Thyroid gland (tissue), 4 donors: ENCODE measurements at regions not wholly inside any gene's neighbourhood (a gene's known extent, or its start where the extent isn't known, plus 50 kb on each side); places are given as distances from the start of the nearest gene placed in this dataset.

ENCODE experiments used
- DNase-seq, 2 donors: peaks; one replicate each; pipeline ENCODE4 v3.0.0-alpha.2; 2019
- H3K27ac ChIP-seq, 3 donors: fragments of 200-600 bp; sonication (generic); 1 replicate in 2 of 3; 2 replicates in 1 of 3; pipeline ENCODE4 v1.5.1; 2016 to 2019; ENCODE audit warnings: mild to moderate bottlenecking in 1 of 3, moderate library complexity in 1 of 3
- H3K27me3 ChIP-seq: fragments of 200-600 bp; sonication (generic); one replicate; pipeline ENCODE4 v1.5.1; 2019
- H3K36me3 ChIP-seq, 2 donors: fragments of 200-600 bp; sonication (generic); one replicate each; pipeline ENCODE4 v1.5.1; 2016 to 2019
- H3K4me1 ChIP-seq, 2 donors: fragments of 200-600 bp; sonication (generic); one replicate each; pipeline ENCODE4 v1.5.1; 2017 to 2019
- H3K4me3 ChIP-seq, 3 donors: fragments of 200-600 bp; sonication (generic); replicated peaks in 1 of 3; 1 replicate in 2 of 3; 2 replicates in 1 of 3; pipeline ENCODE4 v1.5.1; 2016; ENCODE audit warnings: mild to moderate bottlenecking in 1 of 3
- H3K9me3 ChIP-seq: fragments of 200-600 bp; sonication (generic); one replicate; pipeline ENCODE4 v1.5.1; 2017
- POLR2A ChIP-seq, 2 donors: fragments of 450-650 bp; IDR thresholded peaks; one replicate each; pipeline ENCODE4 v1.6.1; 2017; ENCODE audit warnings: antibody characterized with exemption in 2 of 2, mild to moderate bottlenecking in 2 of 2, moderate library complexity in 1 of 2
- WGBS, 2 donors: methylation state at CpG; one replicate each; pipeline ENCODE4 v1.1.5; 2017; 5-methylcytosine and 5-hydroxymethylcytosine counted together
- intact Hi-C: fragments of 100-400 bp; cut with DNase I; formaldehyde crosslinking; loops from one replicate; pipeline ENCODE4 v1.15.1; 2023
- TF ChIP-seq, protein P1 (sequence below), 6 experiments: fragments of 200-600 bp in 3 of 6; fragments of 450-650 bp in 3 of 6; sonication (generic) in 3 of 6; IDR thresholded peaks; one replicate each; pipeline ENCODE4 v1.5.1; 2016 to 2019; ENCODE audit warnings: antibody characterized with exemption in 6 of 6, mild to moderate bottlenecking in 2 of 6, inconsistent platforms in 1 of 6, moderate library complexity in 1 of 6

DNA sequence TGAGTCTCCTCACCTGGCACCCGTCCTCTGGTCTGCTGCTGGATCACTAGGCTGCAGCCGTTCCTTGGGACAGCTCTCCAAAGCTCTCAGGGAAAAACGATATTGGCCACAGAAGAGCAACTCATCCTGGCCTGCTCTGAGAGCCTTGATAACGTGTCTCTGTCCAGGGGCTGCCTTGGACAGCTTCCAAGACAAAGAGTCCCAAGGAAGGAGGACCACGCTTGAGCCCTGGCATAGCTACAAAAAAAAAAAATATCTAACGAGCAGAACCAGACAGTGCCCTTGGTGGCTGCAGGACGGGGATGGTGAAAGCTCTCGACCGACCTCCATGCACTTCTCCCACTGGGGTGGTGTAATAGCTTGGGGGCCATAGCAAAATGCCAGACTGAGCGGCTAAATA, 589.6 kb downstream of the NPHP4 start:
- Histone ChIP-seq H3K27me3 (no peaks in the 10 kb centered on the region), H3K4me1 (peaks cover 3 to 8% of the 10 kb centered on the region in 2 donors), H3K36me3 (no peaks in the 10 kb centered on the region), H3K4me3 (no peak overlapping the region), H3K9me3 (no peaks in the 10 kb centered on the region), H3K27ac (no peak overlapping the region)
- TF ChIP-seq, protein P1, sequence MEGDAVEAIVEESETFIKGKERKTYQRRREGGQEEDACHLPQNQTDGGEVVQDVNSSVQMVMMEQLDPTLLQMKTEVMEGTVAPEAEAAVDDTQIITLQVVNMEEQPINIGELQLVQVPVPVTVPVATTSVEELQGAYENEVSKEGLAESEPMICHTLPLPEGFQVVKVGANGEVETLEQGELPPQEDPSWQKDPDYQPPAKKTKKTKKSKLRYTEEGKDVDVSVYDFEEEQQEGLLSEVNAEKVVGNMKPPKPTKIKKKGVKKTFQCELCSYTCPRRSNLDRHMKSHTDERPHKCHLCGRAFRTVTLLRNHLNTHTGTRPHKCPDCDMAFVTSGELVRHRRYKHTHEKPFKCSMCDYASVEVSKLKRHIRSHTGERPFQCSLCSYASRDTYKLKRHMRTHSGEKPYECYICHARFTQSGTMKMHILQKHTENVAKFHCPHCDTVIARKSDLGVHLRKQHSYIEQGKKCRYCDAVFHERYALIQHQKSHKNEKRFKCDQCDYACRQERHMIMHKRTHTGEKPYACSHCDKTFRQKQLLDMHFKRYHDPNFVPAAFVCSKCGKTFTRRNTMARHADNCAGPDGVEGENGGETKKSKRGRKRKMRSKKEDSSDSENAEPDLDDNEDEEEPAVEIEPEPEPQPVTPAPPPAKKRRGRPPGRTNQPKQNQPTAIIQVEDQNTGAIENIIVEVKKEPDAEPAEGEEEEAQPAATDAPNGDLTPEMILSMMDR (IDR thresholded peaks at IDR 0.05): no peak
- no peak for TF ChIP-seq POLR2A (IDR thresholded peaks at IDR 0.05)
- WGBS, 2 donors: 64 to 69% methylated on average over 10 of the region's 10 CpGs
- no peak for DNase-seq
- intact Hi-C loops: no loop called here

GRCh38 chr1:5399771-5400170, 592.5 kb downstream of the NPHP4 start:
- Histone ChIP-seq H3K4me1 (peaks cover 2 to 8% of the 10 kb centered on the region in 2 donors), H3K36me3 (no peaks in the 10 kb centered on the region), H3K27ac (no peak overlapping the region), H3K9me3 (no peaks in the 10 kb centered on the region), H3K4me3 (no peak overlapping the region), H3K27me3 (no peaks in the 10 kb centered on the region)
- TF ChIP-seq POLR2A (IDR thresholded peaks at IDR 0.05): no peak
- TF ChIP-seq, protein P1 (IDR thresholded peaks at IDR 0.05): no peak
- intact Hi-C loops: no loop called here
- no peak for DNase-seq
- WGBS, 2 donors: 71 to 81% methylated on average over 1 of the region's 1 CpG

- no peak overlapping the region for H3K4me3 ChIP-seq
- TF ChIP-seq POLR2A (IDR thresholded peaks at IDR 0.05): no peak
- TF ChIP-seq, protein P1 (IDR thresholded peaks at IDR 0.05): no peak
- 80 to 88% methylated on average over 3 of the region's 3 CpGs for WGBS, 2 donors
- no peaks in the 10 kb centered on the region for H3K27me3 ChIP-seq
- no peak for DNase-seq
- intact Hi-C loops: no loop called here
- no peaks in the 10 kb centered on the region for H3K36me3 ChIP-seq
- no peaks in the 10 kb centered on the region for H3K4me1 ChIP-seq
- no peaks in the 10 kb centered on the region for H3K9me3 ChIP-seq
- no peak overlapping the region for H3K27ac ChIP-seq
Measured at GRCh38 chr1:5396593-5396992, 595.6 kb downstream of the NPHP4 start.

DNA sequence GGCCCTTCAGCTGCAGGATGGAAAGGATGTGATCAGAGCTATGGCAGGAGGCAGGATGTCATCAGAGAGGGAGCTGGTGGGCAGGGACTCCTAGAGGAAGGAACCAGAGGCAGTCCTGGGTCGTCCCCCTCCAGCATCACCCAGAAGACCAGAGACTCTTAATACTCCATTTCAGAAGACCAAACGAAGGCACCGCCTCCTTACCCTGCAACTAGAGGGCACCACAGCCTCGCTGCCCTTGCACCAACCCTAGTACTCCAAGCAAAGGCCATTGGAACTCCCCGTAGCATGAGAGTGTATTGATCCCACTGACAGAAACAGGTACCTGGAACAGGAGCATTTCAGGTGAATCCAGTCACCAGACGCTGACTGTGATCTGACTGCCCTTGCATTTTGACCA, 598.1 kb downstream of the NPHP4 start:
- intact Hi-C loops: no loop called here
- H3K4me3 ChIP-seq: no peak overlapping the region
- H3K36me3 ChIP-seq: no peaks in the 10 kb centered on the region
- no peak for DNase-seq
- no peaks in the 10 kb centered on the region for H3K9me3 ChIP-seq
- 78 to 84% methylated on average over 6 of the region's 6 CpGs for WGBS, 2 donors
- TF ChIP-seq POLR2A (IDR thresholded peaks at IDR 0.05): no peak
- TF ChIP-seq, protein P1 (IDR thresholded peaks at IDR 0.05): no peak
- H3K4me1 ChIP-seq: no peaks in the 10 kb centered on the region
- no peak overlapping the region for H3K27ac ChIP-seq
- no peaks in the 10 kb centered on the region for H3K27me3 ChIP-seq

DNA sequence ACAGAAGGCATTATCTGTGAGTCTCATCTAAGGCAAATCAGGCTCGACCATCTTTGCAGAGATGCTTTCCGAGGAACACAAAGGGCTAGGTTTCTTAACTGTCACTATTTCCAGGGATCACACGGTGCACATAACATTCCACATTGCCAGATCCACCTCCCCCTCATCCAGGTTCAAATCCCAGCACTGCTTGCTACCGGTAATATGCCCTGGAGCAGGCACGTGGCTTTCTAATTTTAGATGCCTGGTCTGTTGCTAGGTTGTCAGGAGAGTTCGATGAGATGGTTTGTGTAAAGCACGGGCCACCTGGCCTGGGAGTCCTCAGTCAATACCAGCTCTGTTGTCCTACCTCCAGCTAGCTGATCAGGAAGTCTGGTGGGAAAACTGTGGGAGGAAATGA, 598.6 kb downstream of the NPHP4 start:
- intact Hi-C loops: no loop called here
- Histone ChIP-seq H3K27ac (no peak overlapping the region), H3K27me3 (no peaks in the 10 kb centered on the region), H3K36me3 (no peaks in the 10 kb centered on the region), H3K4me1 (no peaks in the 10 kb centered on the region), H3K4me3 (no peak overlapping the region), H3K9me3 (no peaks in the 10 kb centered on the region)
- no peak for DNase-seq
- TF ChIP-seq, protein P1 (IDR thresholded peaks at IDR 0.05): no peak
- TF ChIP-seq POLR2A (IDR thresholded peaks at IDR 0.05): no peak
- 46 to 67% methylated on average over 7 of the region's 7 CpGs for WGBS, 2 donors
